ENCODE measurements at regions not wholly inside any gene's neighbourhood (a gene's known extent, or its start where the extent isn't known, plus 50 kb on each side); places are given as distances from the start of the nearest gene placed in this dataset.

- no peak for TF ChIP-seq POLR2A (IDR thresholded peaks at IDR 0.05; ENCODE audit: low read length)
- TF ChIP-seq GATA1 (IDR thresholded peaks at IDR 0.05; ENCODE audit: low read depth, low read length): no peak
Measured at GRCh38 chr18:52054324-52054723, 285.7 kb upstream of the DCC start.
